ENCODE measurements at regions not wholly inside any gene's neighbourhood (a gene's known extent, or its start where the extent isn't known, plus 50 kb on each side); places are given as distances from the start of the nearest gene placed in this dataset.

GRCh38 chr1:73587080-73587479 lies 610.9 kb downstream of the LRRIQ3 start:
- Mint-ChIP-seq H3K4me1 (no peaks in the 10 kb centered on the region), H3K27me3 (ENCODE audit: insufficient read depth) (no peaks in the 10 kb centered on the region), H3K4me3 (no peak overlapping the region), H3K36me3 (ENCODE audit: low read depth) (no peaks in the 10 kb centered on the region), H3K27ac (no peak overlapping the region), H3K9me3 (no peaks in the 10 kb centered on the region)
- TF ChIP-seq CTCF (conservative IDR thresholded peaks at IDR 0.05), result no peak
- Histone ChIP-seq H3K9me3 (ENCODE audit: control insufficient read depth, low read length) (no peaks in the 10 kb centered on the region), H3K27ac (ENCODE audit: low read depth, low read length) (no peak overlapping the region), H3K27me3 (ENCODE audit: control insufficient read depth, insufficient read depth, low read length, poor library complexity, severe bottlenecking) (no peaks in the 10 kb centered on the region), H3K9ac (ENCODE audit: extremely low read depth, low read length, poor library complexity, severe bottlenecking) (no peak overlapping the region), H3K4me3 (ENCODE audit: low read length) (no peak overlapping the region), H3K4me1 (ENCODE audit: control insufficient read depth, insufficient read depth, low read length) (no peaks in the 10 kb centered on the region), H3K36me3 (ENCODE audit: control insufficient read depth, insufficient read depth, low read length) (no peaks in the 10 kb centered on the region)
- DNase-seq, result no peak
- 90 to 100% methylated on average over 1 of the region's 1 CpG for WGBS, 2 experiments (ENCODE audit: insufficient coverage in 1 of 2, insufficient read length in 1 of 2)

GRCh38 chr1:73577206-73577605 lies 620.8 kb downstream of the LRRIQ3 start:
- Histone ChIP-seq H3K27me3 (ENCODE audit: control insufficient read depth, insufficient read depth, low read length, poor library complexity, severe bottlenecking) (no peaks in the 10 kb centered on the region), H3K4me1 (ENCODE audit: control insufficient read depth, insufficient read depth, low read length) (no peaks in the 10 kb centered on the region), H3K9me3 (ENCODE audit: control insufficient read depth, low read length) (no peaks in the 10 kb centered on the region), H3K27ac (ENCODE audit: low read depth, low read length) (no peak overlapping the region), H3K4me3 (ENCODE audit: low read length) (no peak overlapping the region), H3K36me3 (ENCODE audit: control insufficient read depth, insufficient read depth, low read length) (no peaks in the 10 kb centered on the region), H3K9ac (ENCODE audit: extremely low read depth, low read length, poor library complexity, severe bottlenecking) (no peak overlapping the region)
- H3K4me1 Mint-ChIP-seq, result no peaks in the 10 kb centered on the region
- H3K27ac Mint-ChIP-seq, result no peak overlapping the region
- DNase-seq, result no peak
- no peaks in the 10 kb centered on the region for H3K27me3 Mint-ChIP-seq (ENCODE audit: insufficient read depth)
- no peak for TF ChIP-seq CTCF (conservative IDR thresholded peaks at IDR 0.05)
- no peaks in the 10 kb centered on the region for H3K36me3 Mint-ChIP-seq (ENCODE audit: low read depth)
- peaks cover 2% of the 10 kb centered on the region for H3K9me3 Mint-ChIP-seq
- 97% methylated on average over 1 of the region's 1 CpG; no CpG with 5 or more reads in 1 of the 2 experiments for WGBS, 2 experiments (ENCODE audit: insufficient coverage in 1 of 2, insufficient read length in 1 of 2)
- no peak overlapping the region for H3K4me3 Mint-ChIP-seq

- peaks cover 2% of the 10 kb centered on the region for H3K9me3 Mint-ChIP-seq
- no peaks in the 10 kb centered on the region for H3K36me3 Mint-ChIP-seq (ENCODE audit: low read depth)
- H3K27me3 Mint-ChIP-seq (ENCODE audit: insufficient read depth), result no peaks in the 10 kb centered on the region
- TF ChIP-seq CTCF (conservative IDR thresholded peaks at IDR 0.05), result no peak
- DNase-seq, result no peak
- H3K4me1 ChIP-seq (ENCODE audit: control insufficient read depth, insufficient read depth, low read length), result no peaks in the 10 kb centered on the region
- H3K27ac Mint-ChIP-seq, result no peak overlapping the region
- H3K27ac ChIP-seq (ENCODE audit: low read depth, low read length), result no peak overlapping the region
- H3K36me3 ChIP-seq (ENCODE audit: control insufficient read depth, insufficient read depth, low read length), result no peaks in the 10 kb centered on the region
- no peaks in the 10 kb centered on the region for H3K27me3 ChIP-seq (ENCODE audit: control insufficient read depth, insufficient read depth, low read length, poor library complexity, severe bottlenecking)
- no peaks in the 10 kb centered on the region for H3K9me3 ChIP-seq (ENCODE audit: control insufficient read depth, low read length)
- no peak overlapping the region for H3K9ac ChIP-seq (ENCODE audit: extremely low read depth, low read length, poor library complexity, severe bottlenecking)
- H3K4me3 ChIP-seq (ENCODE audit: low read length), result no peak overlapping the region
- no peak overlapping the region for H3K4me3 Mint-ChIP-seq
- no peaks in the 10 kb centered on the region for H3K4me1 Mint-ChIP-seq
- 74% methylated on average over 2 of the region's 2 CpGs; no CpG with 5 or more reads in 1 of the 2 experiments for WGBS, 2 experiments (ENCODE audit: insufficient coverage in 1 of 2, insufficient read length in 1 of 2)
Observed at GRCh38 chr1:73576083-73576482, 621.9 kb downstream of the LRRIQ3 start.

Data from endodermal cell (in vitro differentiated cells).